ENCODE measurements at regions not wholly inside any gene's neighbourhood (a gene's known extent, or its start where the extent isn't known, plus 50 kb on each side); places are given as distances from the start of the nearest gene placed in this dataset.

- no peak for DNase-seq (ENCODE audit: low read depth in 6 of 9, low spot score in 9 of 9)
- H3K27me3 ChIP-seq (ENCODE audit: control insufficient read depth in 2 of 2, insufficient read depth in 1 of 2, low read length in 1 of 2): no peaks in the 10 kb centered on the region
- H3K9me3 ChIP-seq (ENCODE audit: control insufficient read depth in 2 of 2, insufficient read depth in 1 of 2, low read length in 1 of 2): no peaks in the 10 kb centered on the region
- no peak overlapping the region for H3K4me3 ChIP-seq (ENCODE audit: low read length in 2 of 2)
- H3K4me1 ChIP-seq (ENCODE audit: control insufficient read depth in 2 of 2, insufficient read depth in 2 of 2, low read length in 2 of 2): no peaks in the 10 kb centered on the region
- H3K27ac ChIP-seq (ENCODE audit: low read depth in 1 of 2, low read length in 1 of 2): no peak overlapping the region
- H3K36me3 ChIP-seq (ENCODE audit: control insufficient read depth in 2 of 2, insufficient read depth in 2 of 2, low read length in 1 of 2): no peaks in the 10 kb centered on the region
- 94% methylated on average over 17 of the region's 17 CpGs for WGBS
These were observed 50.8 kb upstream of the OCM2 start for GRCh38 chr7:98040626-98041360.

DNA sequence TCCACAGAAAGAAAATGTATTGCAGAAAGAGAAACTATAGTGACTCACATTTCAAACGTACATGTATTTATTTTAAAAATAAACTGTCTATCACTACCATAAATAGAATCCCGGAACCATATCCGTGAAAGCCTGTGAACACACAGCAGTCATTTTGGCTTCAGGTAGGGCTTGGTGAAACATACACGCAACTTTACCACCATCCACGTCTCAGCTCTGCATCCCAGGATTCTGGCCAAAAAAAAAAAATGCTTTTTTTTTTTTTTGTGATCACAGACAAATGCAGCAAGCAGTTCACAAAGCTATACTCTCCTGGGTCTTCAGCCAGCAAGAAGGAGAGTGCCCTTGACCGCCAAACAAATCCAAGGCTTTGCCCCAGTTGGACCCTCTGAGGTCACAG, 56.8 kb upstream of the OCM2 start:
- Histone ChIP-seq H3K36me3 (ENCODE audit: control insufficient read depth in 2 of 2, insufficient read depth in 2 of 2, low read length in 1 of 2) (no peaks in the 10 kb centered on the region), H3K27ac (ENCODE audit: low read depth in 1 of 2, low read length in 1 of 2) (no peak overlapping the region), H3K9me3 (ENCODE audit: control insufficient read depth in 2 of 2, insufficient read depth in 1 of 2, low read length in 1 of 2) (no peaks in the 10 kb centered on the region), H3K27me3 (ENCODE audit: control insufficient read depth in 2 of 2, insufficient read depth in 1 of 2, low read length in 1 of 2) (peaks cover 0 to 7% of the 10 kb centered on the region in 2 donors), H3K4me1 (ENCODE audit: control insufficient read depth in 2 of 2, insufficient read depth in 2 of 2, low read length in 2 of 2) (no peaks in the 10 kb centered on the region), H3K4me3 (ENCODE audit: low read length in 2 of 2) (no peak overlapping the region)
- WGBS: 85% methylated on average over 6 of the region's 6 CpGs
- DNase-seq (ENCODE audit: low read depth in 6 of 9, low spot score in 9 of 9): no peak

DNA sequence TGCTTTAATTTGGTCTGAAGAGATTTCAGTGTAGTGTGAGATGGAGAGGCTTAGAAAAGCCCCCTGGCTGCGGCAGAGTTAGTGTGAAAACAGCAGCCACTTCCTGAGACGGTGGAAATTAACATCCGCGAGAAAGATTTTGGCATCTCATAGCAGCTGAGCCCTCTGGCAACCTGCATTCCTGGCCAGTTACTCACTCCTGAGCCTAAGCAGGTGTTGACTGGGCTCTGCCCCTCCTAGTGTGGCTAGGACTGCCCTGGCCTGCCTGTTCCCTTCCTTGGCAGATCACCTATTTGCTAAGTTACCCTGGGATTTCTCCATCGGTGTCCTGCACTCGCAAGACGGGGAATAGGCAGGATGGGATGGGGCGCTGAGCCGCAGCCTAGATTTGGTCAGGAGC, 57.6 kb upstream of the LMTK2 start:
- Histone ChIP-seq H3K4me1 (ENCODE audit: control insufficient read depth in 2 of 2, insufficient read depth in 2 of 2, low read length in 2 of 2) (no peaks in the 10 kb centered on the region), H3K4me3 (ENCODE audit: low read length in 2 of 2) (no peak overlapping the region), H3K27ac (ENCODE audit: low read depth in 1 of 2, low read length in 1 of 2) (no peak overlapping the region), H3K27me3 (ENCODE audit: control insufficient read depth in 2 of 2, insufficient read depth in 1 of 2, low read length in 1 of 2) (peaks cover 0 to 11% of the 10 kb centered on the region in 2 donors), H3K36me3 (ENCODE audit: control insufficient read depth in 2 of 2, insufficient read depth in 2 of 2, low read length in 1 of 2) (no peaks in the 10 kb centered on the region), H3K9me3 (ENCODE audit: control insufficient read depth in 2 of 2, insufficient read depth in 1 of 2, low read length in 1 of 2) (no peaks in the 10 kb centered on the region)
- DNase-seq (ENCODE audit: low read depth in 6 of 9, low spot score in 9 of 9): no peak
- WGBS: 81% methylated on average over 9 of the region's 9 CpGs

- peaks cover 0 to 11% of the 10 kb centered on the region in 2 donors for H3K27me3 ChIP-seq (ENCODE audit: control insufficient read depth in 2 of 2, insufficient read depth in 1 of 2, low read length in 1 of 2)
- H3K4me3 ChIP-seq (ENCODE audit: low read length in 2 of 2): no peak overlapping the region
- DNase-seq (ENCODE audit: low read depth in 6 of 9, low spot score in 9 of 9): peak in 3 of 9 donors; percentile 15 to 28 (median 16)
- 29% methylated on average over 24 of the region's 24 CpGs for WGBS
- H3K9me3 ChIP-seq (ENCODE audit: control insufficient read depth in 2 of 2, insufficient read depth in 1 of 2, low read length in 1 of 2): no peaks in the 10 kb centered on the region
- H3K36me3 ChIP-seq (ENCODE audit: control insufficient read depth in 2 of 2, insufficient read depth in 2 of 2, low read length in 1 of 2): no peaks in the 10 kb centered on the region
- no peaks in the 10 kb centered on the region for H3K4me1 ChIP-seq (ENCODE audit: control insufficient read depth in 2 of 2, insufficient read depth in 2 of 2, low read length in 2 of 2)
- H3K27ac ChIP-seq (ENCODE audit: low read depth in 1 of 2, low read length in 1 of 2): no peak overlapping the region
These were observed 55.4 kb upstream of the LMTK2 start for GRCh38 chr7:98051118-98051744.

- H3K4me1 ChIP-seq (ENCODE audit: control insufficient read depth in 2 of 2, insufficient read depth in 2 of 2, low read length in 2 of 2): peaks cover 0 to 4% of the 10 kb centered on the region in 2 donors
- H3K4me3 ChIP-seq (ENCODE audit: low read length in 2 of 2): no peak overlapping the region
- H3K9me3 ChIP-seq (ENCODE audit: control insufficient read depth in 2 of 2, insufficient read depth in 1 of 2, low read length in 1 of 2): no peaks in the 10 kb centered on the region
- DNase-seq (ENCODE audit: low read depth in 6 of 9, low spot score in 9 of 9): no peak
- peaks cover 0 to 11% of the 10 kb centered on the region in 2 donors for H3K27me3 ChIP-seq (ENCODE audit: control insufficient read depth in 2 of 2, insufficient read depth in 1 of 2, low read length in 1 of 2)
- no peaks in the 10 kb centered on the region for H3K36me3 ChIP-seq (ENCODE audit: control insufficient read depth in 2 of 2, insufficient read depth in 2 of 2, low read length in 1 of 2)
- 91% methylated on average over 4 of the region's 4 CpGs for WGBS
- H3K27ac ChIP-seq (ENCODE audit: low read depth in 1 of 2, low read length in 1 of 2): no peak overlapping the region
These were observed 52.1 kb upstream of the LMTK2 start for GRCh38 chr7:98054585-98054984.

GRCh38 chr7:98056580-98056979, 50.1 kb upstream of the LMTK2 start:
- Histone ChIP-seq H3K36me3 (ENCODE audit: control insufficient read depth in 2 of 2, insufficient read depth in 2 of 2, low read length in 1 of 2) (no peaks in the 10 kb centered on the region), H3K9me3 (ENCODE audit: control insufficient read depth in 2 of 2, insufficient read depth in 1 of 2, low read length in 1 of 2) (no peaks in the 10 kb centered on the region), H3K4me3 (ENCODE audit: low read length in 2 of 2) (no peak overlapping the region), H3K4me1 (ENCODE audit: control insufficient read depth in 2 of 2, insufficient read depth in 2 of 2, low read length in 2 of 2) (peaks cover 0 to 4% of the 10 kb centered on the region in 2 donors), H3K27ac (ENCODE audit: low read depth in 1 of 2, low read length in 1 of 2) (no peak overlapping the region), H3K27me3 (ENCODE audit: control insufficient read depth in 2 of 2, insufficient read depth in 1 of 2, low read length in 1 of 2) (peaks cover 0 to 4% of the 10 kb centered on the region in 2 donors)
- DNase-seq (ENCODE audit: low read depth in 6 of 9, low spot score in 9 of 9): peak in 3 of 9 donors; percentile 4 to 27 (median 11)
- WGBS: 89% methylated on average over 9 of the region's 9 CpGs

Measured in thymus (tissue), 11 donors.